ENCODE measurements at regions not wholly inside any gene's neighbourhood (a gene's known extent, or its start where the extent isn't known, plus 50 kb on each side); places are given as distances from the start of the nearest gene placed in this dataset.
"Not testable (repeated sequence)": the region's sequence is repeated elsewhere in the genome, so short reads cannot be mapped to it uniquely, and the experiment has no call there.

DNA sequence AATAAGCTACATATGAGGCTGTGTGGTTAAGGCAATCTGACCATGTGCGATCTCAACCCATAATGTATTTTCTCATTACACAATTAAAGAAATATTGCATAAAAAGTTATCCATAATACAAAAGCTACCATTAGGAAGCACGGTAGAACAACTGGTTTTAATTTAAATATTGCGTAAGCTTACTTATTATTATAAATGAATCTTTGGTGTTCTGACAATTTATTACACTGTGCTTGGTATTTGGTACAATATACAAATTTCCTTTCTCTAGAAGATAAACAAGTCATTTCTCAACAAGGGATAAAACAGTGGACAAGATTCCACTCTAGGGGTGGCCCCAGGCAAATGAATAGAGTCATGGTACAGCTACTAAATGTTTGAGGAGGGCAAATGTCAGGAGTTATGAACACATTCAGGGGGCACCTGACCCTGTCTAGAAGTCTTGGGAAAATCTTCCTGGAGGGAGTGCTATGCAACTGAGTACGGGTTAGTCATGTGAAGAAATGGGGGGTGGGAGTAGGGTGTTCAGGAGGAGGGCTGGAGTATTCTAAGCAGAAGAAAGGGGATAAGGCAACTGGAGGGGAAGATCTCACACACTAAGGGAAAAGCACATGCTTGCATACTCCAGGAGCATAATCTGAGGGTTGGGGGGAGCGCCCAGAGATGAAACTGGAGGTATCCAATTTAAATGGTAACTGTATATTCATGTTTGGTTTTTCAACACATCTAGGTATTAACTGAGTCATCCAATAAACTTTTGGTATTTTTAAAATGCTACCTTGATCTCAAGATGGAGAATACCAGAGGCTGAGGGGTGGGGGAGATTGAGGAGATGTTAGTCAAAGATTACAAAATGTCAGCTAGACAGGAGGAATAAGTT, 296.9 kb upstream of the SGK1 start:
- ChIA-PET CTCF (interaction anchor here (0.6 kb wide), 1 partner anchor 136 kb away, joined by 3 read pairs; no protein-coding TSS in a partner anchor), POLR2A (no interaction called here)

DNA sequence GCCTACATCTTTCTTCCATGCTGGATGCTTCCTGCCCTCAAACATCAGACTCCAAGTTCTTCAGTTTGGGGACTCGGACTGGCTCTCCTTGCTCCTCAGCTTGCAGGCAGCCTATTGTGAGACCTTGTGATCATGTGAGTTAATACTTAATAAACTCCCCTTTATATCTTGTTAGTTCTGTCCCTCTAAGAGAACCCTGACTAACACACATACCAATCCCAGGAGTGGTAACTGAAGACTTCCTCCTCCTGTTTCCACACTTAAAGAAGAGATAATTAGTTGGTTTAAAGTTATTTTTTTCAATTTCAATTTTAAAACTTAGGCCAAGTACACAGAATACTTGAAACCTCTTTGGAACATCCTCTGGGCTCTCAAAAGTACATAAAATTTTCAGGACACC, 294.2 kb upstream of the SGK1 start:
- H3K27ac Mint-ChIP-seq; H3K27me3 ChIP-seq (ENCODE audit: insufficient read depth, low read length, poor library complexity, severe bottlenecking); H3K4me3 ChIP-seq (ENCODE audit: low read length); DNase-seq; H3K4me1 Mint-ChIP-seq; H3K36me3 Mint-ChIP-seq; H3K4me1 ChIP-seq (ENCODE audit: insufficient read depth, low read length); H3K9me3 Mint-ChIP-seq; H3K36me3 ChIP-seq (ENCODE audit: insufficient read depth, low read length); POLR2A ChIA-PET; H3K27ac ChIP-seq (ENCODE audit: low read depth, low read length); CTCF ChIA-PET; H3K4me3 Mint-ChIP-seq; H3K9me3 ChIP-seq (ENCODE audit: low read length): not testable (repeated sequence)
- H3K27me3 Mint-ChIP-seq, result peaks cover 4 to 19% of the 10 kb centered on the region in 2 donors

More for the DNA sequence above, 296.9 kb upstream of the SGK1 start:
- H3K4me1 Mint-ChIP-seq, result peaks cover 0 to 9% (median 0%) of the 10 kb centered on the region in 3 donors
- H3K27me3 Mint-ChIP-seq, result peaks cover 7 to 30% of the 10 kb centered on the region in 2 donors
- H3K9me3 Mint-ChIP-seq, result no peaks in the 10 kb centered on the region
- no peaks in the 10 kb centered on the region for H3K4me1 ChIP-seq (ENCODE audit: insufficient read depth, low read length)
- no peaks in the 10 kb centered on the region for H3K36me3 Mint-ChIP-seq
- H3K9me3 ChIP-seq (ENCODE audit: low read length), result no peaks in the 10 kb centered on the region
- H3K4me3 Mint-ChIP-seq, result no peak overlapping the region
- no peak overlapping the region for H3K27ac ChIP-seq (ENCODE audit: low read depth, low read length)
- H3K27me3 ChIP-seq (ENCODE audit: insufficient read depth, low read length, poor library complexity, severe bottlenecking), result no peaks in the 10 kb centered on the region
- no peak for DNase-seq
- peak overlapping the region in 1 of 8 donors; percentile 21 for H3K27ac Mint-ChIP-seq
- no peaks in the 10 kb centered on the region for H3K36me3 ChIP-seq (ENCODE audit: insufficient read depth, low read length)
- H3K4me3 ChIP-seq (ENCODE audit: low read length), result no peak overlapping the region

DNA sequence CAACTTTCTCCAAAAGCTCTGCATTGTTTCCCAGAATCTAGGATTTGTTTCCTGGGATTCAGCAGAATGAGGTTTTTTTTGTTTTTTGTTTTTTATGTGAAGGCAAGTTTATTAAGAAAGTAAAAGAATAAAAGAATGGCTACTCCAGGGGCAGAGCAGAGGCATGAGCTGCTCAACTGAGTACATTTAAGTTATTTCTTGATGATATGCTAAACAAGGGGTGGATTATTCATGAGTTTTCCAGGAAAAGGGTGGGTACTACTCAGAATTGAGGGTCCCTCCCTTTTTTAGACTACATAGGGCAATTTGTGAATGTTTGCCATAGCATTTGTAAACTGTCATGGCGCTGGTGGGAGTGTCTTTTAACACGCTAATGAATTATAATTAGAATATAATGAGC, 292.5 kb upstream of the SGK1 start:
- no peaks in the 10 kb centered on the region for H3K36me3 ChIP-seq (ENCODE audit: insufficient read depth, low read length)
- no peak for DNase-seq
- Mint-ChIP-seq H3K27ac (no peak overlapping the region), H3K9me3 (no peaks in the 10 kb centered on the region), H3K4me3 (no peak overlapping the region), H3K4me1 (no peaks in the 10 kb centered on the region), H3K36me3 (no peaks in the 10 kb centered on the region), H3K27me3 (peaks cover 4 to 19% of the 10 kb centered on the region in 2 donors)
- CTCF ChIA-PET, result interaction anchor here (1.5 kb wide), 1 partner anchor 30 kb away, joined by 5 read pairs; no protein-coding TSS in a partner anchor
- POLR2A ChIA-PET, result no interaction called here
- no peak overlapping the region for H3K4me3 ChIP-seq (ENCODE audit: low read length)
- no peaks in the 10 kb centered on the region for H3K27me3 ChIP-seq (ENCODE audit: insufficient read depth, low read length, poor library complexity, severe bottlenecking)
- no peaks in the 10 kb centered on the region for H3K4me1 ChIP-seq (ENCODE audit: insufficient read depth, low read length)
- no peaks in the 10 kb centered on the region for H3K9me3 ChIP-seq (ENCODE audit: low read length)
- H3K27ac ChIP-seq (ENCODE audit: low read depth, low read length), result no peak overlapping the region

DNA sequence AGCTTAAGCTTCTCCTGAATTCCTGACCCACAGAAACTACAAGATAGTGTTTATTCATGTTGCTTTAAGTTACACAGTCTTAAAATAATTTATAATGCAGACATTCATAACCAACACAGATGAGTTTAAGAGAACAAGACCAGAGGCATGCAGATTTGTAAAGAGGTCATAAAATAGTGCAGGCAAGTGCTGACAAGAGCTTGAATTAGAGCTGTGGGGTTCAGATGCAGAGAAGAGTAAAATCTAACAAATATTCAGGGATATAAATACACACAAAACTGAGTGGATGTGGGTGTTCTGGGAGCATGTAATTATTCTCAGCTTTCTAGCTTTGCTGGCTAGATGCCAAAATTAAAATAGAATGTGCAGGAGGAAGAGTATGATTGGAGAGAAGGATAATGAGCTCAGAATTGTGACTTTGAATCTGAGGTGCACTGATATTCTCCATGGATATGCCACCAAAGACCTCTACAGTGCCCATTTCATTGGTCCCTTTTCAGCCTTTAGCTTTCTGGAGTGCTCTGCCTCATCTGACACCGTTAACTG, 291.9 kb upstream of the SGK1 start:
- no peaks in the 10 kb centered on the region for H3K36me3 Mint-ChIP-seq
- POLR2A ChIA-PET, result no interaction called here
- peaks cover under 1 to 14% of the 10 kb centered on the region in 2 donors for H3K27me3 Mint-ChIP-seq
- Histone ChIP-seq H3K9me3 (ENCODE audit: low read length) (no peaks in the 10 kb centered on the region), H3K36me3 (ENCODE audit: insufficient read depth, low read length) (no peaks in the 10 kb centered on the region), H3K27ac (ENCODE audit: low read depth, low read length) (no peak overlapping the region), H3K4me1 (ENCODE audit: insufficient read depth, low read length) (no peaks in the 10 kb centered on the region), H3K27me3 (ENCODE audit: insufficient read depth, low read length, poor library complexity, severe bottlenecking) (no peaks in the 10 kb centered on the region), H3K4me3 (ENCODE audit: low read length) (no peak overlapping the region)
- no peak overlapping the region for H3K4me3 Mint-ChIP-seq
- no peaks in the 10 kb centered on the region for H3K9me3 Mint-ChIP-seq
- DNase-seq, result no peak
- no peak overlapping the region for H3K27ac Mint-ChIP-seq
- CTCF ChIA-PET, result interaction anchor here (1.5 kb wide), 1 partner anchor 31 kb away, joined by 5 read pairs; no protein-coding TSS in a partner anchor
- no peaks in the 10 kb centered on the region for H3K4me1 Mint-ChIP-seq

DNA sequence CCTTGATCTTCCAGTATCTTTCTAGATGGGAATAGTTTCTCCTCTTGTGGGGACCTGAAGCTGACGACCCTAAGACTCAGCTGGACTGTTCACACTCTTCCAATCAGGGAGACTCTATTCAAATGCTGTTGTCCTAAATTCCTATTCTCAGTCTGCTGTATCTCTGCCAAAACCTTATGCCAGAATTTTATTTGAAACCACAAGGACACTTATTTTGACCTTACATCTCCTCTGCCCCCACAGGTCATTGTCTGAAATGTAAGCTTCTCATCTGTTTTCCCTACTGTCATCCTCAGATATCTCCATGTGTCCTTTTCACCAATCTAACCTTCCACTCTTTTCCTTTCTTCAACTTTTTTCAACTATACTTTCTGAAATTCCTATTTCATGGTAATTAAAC, 289.5 kb upstream of the SGK1 start:
- POLR2A ChIA-PET, result no interaction called here
- no peak for DNase-seq
- no peaks in the 10 kb centered on the region for H3K9me3 ChIP-seq (ENCODE audit: low read length)
- Mint-ChIP-seq H3K36me3 (no peaks in the 10 kb centered on the region), H3K4me3 (no peak overlapping the region), H3K9me3 (no peaks in the 10 kb centered on the region), H3K27ac (no peak overlapping the region), H3K27me3 (peaks cover 0 to 11% of the 10 kb centered on the region in 2 donors), H3K4me1 (no peaks in the 10 kb centered on the region)
- no peaks in the 10 kb centered on the region for H3K4me1 ChIP-seq (ENCODE audit: insufficient read depth, low read length)
- no peaks in the 10 kb centered on the region for H3K36me3 ChIP-seq (ENCODE audit: insufficient read depth, low read length)
- H3K27me3 ChIP-seq (ENCODE audit: insufficient read depth, low read length, poor library complexity, severe bottlenecking), result no peaks in the 10 kb centered on the region
- CTCF ChIA-PET, result no interaction called here
- H3K27ac ChIP-seq (ENCODE audit: low read depth, low read length), result no peak overlapping the region
- no peak overlapping the region for H3K4me3 ChIP-seq (ENCODE audit: low read length)

DNA sequence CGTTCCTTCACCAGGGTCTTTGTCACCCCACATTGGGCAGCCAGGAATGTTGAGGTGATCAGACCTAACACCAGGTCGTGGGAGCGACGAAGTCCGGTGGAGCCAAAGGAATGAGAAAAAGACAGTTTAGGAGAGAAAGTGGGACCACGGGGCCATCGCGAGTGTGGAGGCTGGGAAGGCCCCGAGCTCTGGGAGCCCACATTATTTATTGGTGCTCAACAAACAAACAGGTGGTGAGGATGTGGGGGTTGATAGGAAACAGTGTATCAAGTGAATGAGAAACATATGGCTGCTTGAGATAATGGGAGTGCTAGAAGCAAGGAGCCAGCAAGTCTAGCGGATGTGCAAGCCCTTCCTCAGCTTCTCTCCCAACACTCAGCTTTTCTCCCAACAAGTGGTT, 287.1 kb upstream of the SGK1 start:
- Histone ChIP-seq H3K27me3 (ENCODE audit: insufficient read depth, low read length, poor library complexity, severe bottlenecking) (no peaks in the 10 kb centered on the region), H3K4me1 (ENCODE audit: insufficient read depth, low read length) (no peaks in the 10 kb centered on the region), H3K4me3 (ENCODE audit: low read length) (no peak overlapping the region), H3K9me3 (ENCODE audit: low read length) (no peaks in the 10 kb centered on the region), H3K36me3 (ENCODE audit: insufficient read depth, low read length) (no peaks in the 10 kb centered on the region), H3K27ac (ENCODE audit: low read depth, low read length) (no peak overlapping the region)
- ChIA-PET CTCF (no interaction called here), POLR2A (no interaction called here)
- H3K36me3 Mint-ChIP-seq, result peaks cover 0 to 8% (median 0%) of the 10 kb centered on the region in 3 donors
- no peak for DNase-seq
- peaks cover 1 to 13% of the 10 kb centered on the region in 2 donors for H3K27me3 Mint-ChIP-seq
- H3K9me3 Mint-ChIP-seq, result peaks cover 0 to 15% (median 4%) of the 10 kb centered on the region in 5 donors
- no peak overlapping the region for H3K4me3 Mint-ChIP-seq
- H3K27ac Mint-ChIP-seq, result no peak overlapping the region
- H3K4me1 Mint-ChIP-seq, result no peaks in the 10 kb centered on the region

DNA sequence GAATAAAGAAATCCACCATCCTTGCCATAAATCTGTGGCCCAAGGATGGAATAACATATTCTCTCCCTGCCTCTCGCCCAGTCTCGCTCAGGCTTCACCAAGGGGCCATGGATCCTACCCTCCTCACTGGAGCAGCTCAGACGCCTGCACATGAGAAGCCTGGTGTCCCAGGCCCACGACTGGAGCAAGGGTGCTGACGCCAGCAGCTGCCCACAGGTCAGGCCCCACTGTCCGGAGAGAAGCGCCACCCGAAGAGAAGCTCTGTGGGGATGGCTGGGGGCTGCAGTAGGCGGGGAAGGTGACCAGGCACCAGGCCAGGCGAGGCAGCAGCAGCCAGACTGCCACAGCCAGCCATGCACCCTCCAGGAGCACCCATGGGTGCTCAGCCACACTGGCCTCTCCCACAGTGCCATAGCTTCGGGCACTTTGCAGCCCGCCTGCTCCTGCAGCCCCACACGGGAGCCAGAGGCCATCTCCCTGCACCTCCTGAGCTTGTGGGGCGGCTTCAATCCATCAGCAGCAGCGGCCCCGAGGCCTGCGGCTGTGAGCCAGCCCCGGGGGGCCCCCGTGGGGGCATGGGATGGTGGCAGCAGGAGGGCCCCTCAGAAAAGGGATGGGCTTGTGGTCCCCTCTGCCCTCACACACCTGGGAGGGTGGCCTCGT, 286.2 kb upstream of the SGK1 start:
- Histone ChIP-seq H3K36me3 (ENCODE audit: insufficient read depth, low read length) (no peaks in the 10 kb centered on the region), H3K4me3 (ENCODE audit: low read length) (no peak overlapping the region), H3K9me3 (ENCODE audit: low read length) (no peaks in the 10 kb centered on the region), H3K27ac (ENCODE audit: low read depth, low read length) (no peak overlapping the region), H3K4me1 (ENCODE audit: insufficient read depth, low read length) (no peaks in the 10 kb centered on the region), H3K27me3 (ENCODE audit: insufficient read depth, low read length, poor library complexity, severe bottlenecking) (no peaks in the 10 kb centered on the region)
- Mint-ChIP-seq H3K4me1 (no peaks in the 10 kb centered on the region), H3K27me3 (peaks cover 1 to 14% of the 10 kb centered on the region in 2 donors), H3K27ac (no peak overlapping the region), H3K36me3 (peaks cover 0 to 8% (median 0%) of the 10 kb centered on the region in 3 donors), H3K4me3 (no peak overlapping the region), H3K9me3 (peaks cover 0 to 17% (median 4%) of the 10 kb centered on the region in 5 donors)
- CTCF ChIA-PET, result no interaction called here
- POLR2A ChIA-PET, result no interaction called here
- DNase-seq, result no peak

DNA sequence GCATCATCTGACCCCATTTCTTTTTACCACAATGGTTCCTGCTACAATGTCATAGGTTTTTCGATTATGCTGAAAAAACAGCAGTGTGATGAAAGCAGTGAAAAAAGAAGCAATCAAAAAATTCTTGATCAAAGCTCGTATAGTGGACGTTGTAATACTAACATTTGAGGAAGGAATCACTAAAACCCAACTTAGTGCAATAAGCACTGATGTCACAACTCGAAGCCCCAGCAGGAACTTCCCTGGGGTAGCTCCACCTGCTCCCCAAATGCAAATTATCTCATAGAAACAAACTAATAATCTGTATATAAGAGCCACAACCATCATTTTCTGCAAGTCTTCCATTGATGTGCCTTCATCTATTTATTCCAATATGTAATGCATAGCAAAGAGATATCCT, 285.6 kb upstream of the SGK1 start:
- no peaks in the 10 kb centered on the region for H3K36me3 ChIP-seq (ENCODE audit: insufficient read depth, low read length)
- H3K36me3 Mint-ChIP-seq, result peaks cover 0 to 8% (median 0%) of the 10 kb centered on the region in 3 donors
- H3K9me3 ChIP-seq (ENCODE audit: low read length), result no peaks in the 10 kb centered on the region
- no peaks in the 10 kb centered on the region for H3K4me1 Mint-ChIP-seq
- H3K4me3 ChIP-seq (ENCODE audit: low read length), result no peak overlapping the region
- H3K27me3 Mint-ChIP-seq, result peaks cover 1 to 17% of the 10 kb centered on the region in 2 donors
- no peak overlapping the region for H3K4me3 Mint-ChIP-seq
- H3K27ac ChIP-seq (ENCODE audit: low read depth, low read length), result no peak overlapping the region
- no peaks in the 10 kb centered on the region for H3K4me1 ChIP-seq (ENCODE audit: insufficient read depth, low read length)
- H3K27me3 ChIP-seq (ENCODE audit: insufficient read depth, low read length, poor library complexity, severe bottlenecking), result no peaks in the 10 kb centered on the region
- CTCF ChIA-PET, result no interaction called here
- no peak overlapping the region for H3K27ac Mint-ChIP-seq
- POLR2A ChIA-PET, result no interaction called here
- H3K9me3 Mint-ChIP-seq, result peaks cover 0 to 19% (median 6%) of the 10 kb centered on the region in 5 donors
- DNase-seq, result no peak
